H1 (cell line): ENCODE measurements at regions not wholly inside any gene's neighbourhood (a gene's known extent, or its start where the extent isn't known, plus 50 kb on each side); places are given as distances from the start of the nearest gene placed in this dataset.

Source experiments
- CTCF ChIA-PET: fragments of 300-600 bp; sonication (Branson Sonifier 250); formaldehyde crosslinking; loops from one replicate; lab custom pipeline; 2021; ENCODE audit not compliant: partially characterized antibody; lab: Charles Lee
- POLR2A ChIA-PET: fragments of 300-600 bp; sonication (Branson Sonifier 250); formaldehyde crosslinking; loops from one replicate; lab custom pipeline; 2021; ENCODE audit warnings: inconsistent platforms; ENCODE audit not compliant: partially characterized antibody; lab: Charles Lee
- DNase-seq, 2 experiments: peaks; one replicate each; pipeline versions ENCODE4 v3.0.0 to v3.0.0-alpha.2; 2010 to 2022; ENCODE audit warnings: low spot score in 2 of 2, low read depth in 1 of 2, mixed read lengths in 1 of 2
- FAIRE-seq: peaks from 2 replicates; lab custom pipeline; 2011; peaks lifted over from hg19 to GRCh38; lab: Jason Lieb, UNC
- H2AFZ ChIP-seq: 2 replicates; pipeline ENCODE4 v1.8.1; 2012; ENCODE audit warnings: low read length, inconsistent platforms
- H2AK5ac ChIP-seq: 2 replicates; pipeline ENCODE4 v1.6.1; 2013; ENCODE audit warnings: low read depth, low read length
- H2BK120ac ChIP-seq: replicated peaks from 2 replicates; pipeline ENCODE3; 2013; ENCODE audit warnings: low read depth, low read length, inconsistent platforms
- H2BK12ac ChIP-seq: 2 replicates; pipeline ENCODE4 v1.6.1; 2013; ENCODE audit warnings: low read depth, low read length
- H2BK15ac ChIP-seq: 2 replicates; pipeline ENCODE4 v1.6.1; 2013; ENCODE audit warnings: low read length
- H2BK20ac ChIP-seq: 2 replicates; pipeline ENCODE4 v1.6.1; 2013; ENCODE audit warnings: low read length
- H2BK5ac ChIP-seq: 2 replicates; pipeline ENCODE4 v1.6.1; 2013; ENCODE audit warnings: low read depth, low read length
- H3K14ac ChIP-seq: 2 replicates; pipeline ENCODE4 v1.6.1; 2013; ENCODE audit warnings: inconsistent platforms; ENCODE audit not compliant: insufficient read length
- H3K18ac ChIP-seq: 2 replicates; pipeline ENCODE4 v1.6.1; 2013; ENCODE audit warnings: low read length; ENCODE audit errors: extremely low read depth
- H3K23ac ChIP-seq: 2 replicates; pipeline ENCODE4 v1.6.1; 2013; ENCODE audit warnings: inconsistent platforms; ENCODE audit not compliant: insufficient read length
- H3K23me2 ChIP-seq: 2 replicates; pipeline ENCODE4 v1.6.1; 2013; ENCODE audit warnings: low read depth, low read length
- H3K27ac ChIP-seq: 2 replicates; pipeline ENCODE4 v1.6.1; 2011; ENCODE audit warnings: low read depth, low read length, inconsistent platforms
- H3K27me3 ChIP-seq, 4 experiments: replicated peaks in 1 of 4; 1 replicate in 1 of 4; 2 replicates in 3 of 4; pipeline versions ENCODE4 v1.6.1 to v1.8.1; 2011 to 2013; ENCODE audit warnings: low read length in 3 of 4, mild to moderate bottlenecking in 3 of 4, inconsistent platforms in 2 of 4, mixed read lengths in 2 of 4, moderate library complexity in 1 of 4; ENCODE audit not compliant: control insufficient read depth in 3 of 4, insufficient read depth in 3 of 4; ENCODE audit errors: extremely low read depth in 1 of 4
- H3K36me3 ChIP-seq, 4 experiments: 2 replicates each; pipeline versions ENCODE4 v1.6.1 to v1.8.1; 2011 to 2013; ENCODE audit warnings: mild to moderate bottlenecking in 4 of 4, low read length in 3 of 4, moderate library complexity in 2 of 4, control low read depth in 1 of 4, inconsistent platforms in 1 of 4; ENCODE audit not compliant: insufficient read depth in 4 of 4, control insufficient read depth in 2 of 4
- H3K4ac ChIP-seq: replicated peaks from 2 replicates; pipeline ENCODE3; 2013; ENCODE audit warnings: low read length, low read depth, mixed read lengths, inconsistent platforms; ENCODE audit not compliant: insufficient read length
- H3K4me1 ChIP-seq, 4 experiments: replicated peaks in 1 of 4; 1 replicate in 1 of 4; 2 replicates in 3 of 4; pipeline versions ENCODE4 v1.6.1 to v1.8.1; 2011 to 2013; ENCODE audit warnings: low read length in 3 of 4, inconsistent platforms in 2 of 4, mixed read lengths in 1 of 4; ENCODE audit not compliant: insufficient read depth in 4 of 4, control insufficient read depth in 3 of 4
- H3K4me2 ChIP-seq, 2 experiments: 2 replicates each; pipeline versions ENCODE4 v1.6.1 to v1.8.1; 2011 to 2013; ENCODE audit warnings: low read depth in 2 of 2, low read length in 2 of 2, control low read depth in 1 of 2, inconsistent platforms in 1 of 2, mild to moderate bottlenecking in 1 of 2; ENCODE audit not compliant: insufficient read depth in 1 of 2
- H3K4me3 ChIP-seq, 4 experiments: fragments of 200-600, 300-600 bp in 1 of 4; sonication (generic), shearing (Covaris generic), sonication (Bioruptor Twin) in 1 of 4; 2 replicates each; pipeline versions ENCODE4 v1.5.1 to v1.8.1; 2011 to 2016; ENCODE audit warnings: low read length in 4 of 4, low read depth in 3 of 4, control low read depth in 2 of 4, inconsistent platforms in 2 of 4, mild to moderate bottlenecking in 2 of 4, mixed read lengths in 1 of 4, moderate library complexity in 1 of 4; ENCODE audit not compliant: insufficient read depth in 2 of 4; ENCODE audit errors: extremely low read depth in 1 of 4
- H3K56ac ChIP-seq: replicated peaks from 2 replicates; pipeline ENCODE3; 2013; ENCODE audit warnings: low read depth, mild to moderate bottlenecking, mixed read lengths, low read length, inconsistent platforms; ENCODE audit not compliant: insufficient read length
- H3K79me1 ChIP-seq: 2 replicates; pipeline ENCODE4 v1.6.1; 2013; ENCODE audit warnings: low read depth, low read length, control low read depth
- H3K79me2 ChIP-seq, 2 experiments: 2 replicates each; pipeline versions ENCODE4 v1.6.1 to v1.8.1; 2012 to 2013; ENCODE audit warnings: low read length in 2 of 2, mild to moderate bottlenecking in 2 of 2, inconsistent platforms in 1 of 2; ENCODE audit not compliant: insufficient read depth in 2 of 2, control insufficient read depth in 1 of 2
- H3K9ac ChIP-seq, 4 experiments: replicated peaks in 1 of 4; 1 replicate in 1 of 4; 2 replicates in 3 of 4; pipeline versions ENCODE4 v1.6.1 to v1.8.1; 2011 to 2013; ENCODE audit warnings: low read depth in 3 of 4, low read length in 3 of 4, control low read depth in 2 of 4, mild to moderate bottlenecking in 2 of 4, moderate library complexity in 2 of 4, inconsistent platforms in 1 of 4; ENCODE audit errors: extremely low read depth in 1 of 4
- H3K9me3 ChIP-seq, 2 experiments: 2 replicates each; pipeline versions ENCODE4 v1.6.1 to v1.8.1; 2012 to 2013; ENCODE audit warnings: mild to moderate bottlenecking in 2 of 2, moderate library complexity in 2 of 2, control low read depth in 1 of 2, inconsistent platforms in 1 of 2, low read depth in 1 of 2, low read length in 1 of 2, mixed read lengths in 1 of 2; ENCODE audit not compliant: insufficient read depth in 2 of 2
- H4K20me1 ChIP-seq, 2 experiments: replicated peaks in 1 of 2; 2 replicates each; pipeline versions ENCODE3 to v1.8.1; 2011 to 2013; ENCODE audit warnings: inconsistent platforms in 2 of 2, low read length in 2 of 2, mild to moderate bottlenecking in 1 of 2; ENCODE audit not compliant: insufficient read depth in 2 of 2, control insufficient read depth in 1 of 2
- H4K5ac ChIP-seq: 2 replicates; pipeline ENCODE4 v1.6.1; 2013; ENCODE audit warnings: low read length, low read depth, mixed read lengths, inconsistent platforms; ENCODE audit not compliant: insufficient read length
- H4K8ac ChIP-seq: 2 replicates; pipeline ENCODE4 v1.8.0; 2013; ENCODE audit warnings: mild to moderate bottlenecking, moderate library complexity, low read length, inconsistent platforms; ENCODE audit not compliant: insufficient read depth; ENCODE audit errors: extremely low read depth
- H4K91ac ChIP-seq: replicated peaks from 2 replicates; pipeline ENCODE3; 2013; ENCODE audit warnings: low read length, mixed read lengths, inconsistent platforms; ENCODE audit not compliant: insufficient read length
- BRCA1 ChIP-seq: IDR thresholded peaks from 2 replicates; pipeline ENCODE4 v1.6.1; 2012; ENCODE audit warnings: low read depth, low read length, improper control_type of control experiment
- SP1 ChIP-seq: IDR thresholded peaks from 2 replicates; pipeline ENCODE4 v1.6.1; 2011; ENCODE audit warnings: low read depth, low read length
- WGBS, 2 experiments: shearing (Covaris generic) in 1 of 2; methylation state at CpG; one replicate each; pipeline versions ENCODE4 v1.1.6 to v1.1.7; 2013 to 2015; ENCODE audit warnings: low lambda C conversion rate in 2 of 2, mixed read lengths in 2 of 2, inconsistent platforms in 1 of 2, low coverage in 1 of 2, missing lambda C conversion rate in 1 of 2; ENCODE audit not compliant: insufficient replicate concordance in 2 of 2, insufficient coverage in 1 of 2, insufficient read length in 1 of 2; ENCODE audit errors: extremely low coverage in 1 of 2, missing lambda C conversion rate in 1 of 2; 5-methylcytosine and 5-hydroxymethylcytosine counted together

GRCh38 chr21:33162436-33162951 lies 67.2 kb upstream of the IFNAR2 start:
- CTCF ChIA-PET = interaction anchor here (1.0 kb wide), 1 partner anchor 167 kb away, joined by 3 read pairs; no protein-coding TSS in a partner anchor
- Histone ChIP-seq H2BK20ac (no peak overlapping the region), H3K14ac (no peak overlapping the region), H3K79me2 (no peaks in the 10 kb centered on the region), H4K5ac (no peak overlapping the region), H3K4me2 (no peak overlapping the region), H3K27me3 (no peaks in the 10 kb centered on the region), H4K91ac (no peak overlapping the region), H3K23ac (no peak overlapping the region), H3K4me3 (no peak overlapping the region), H2BK5ac (no peak overlapping the region), H3K23me2 (peaks cover 2% of the 10 kb centered on the region; the same call in 1 of the 2 replicates), H4K8ac (no peak overlapping the region), H3K9me3 (peaks cover 0 to 5% of the 10 kb centered on the region in 2 experiments; a peak in 1 of 4 replicates), H3K4me1 (peaks cover 0 to 3% (median 1%) of the 10 kb centered on the region in 4 experiments; a peak in 1 of 7 replicates), H2BK15ac (no peak overlapping the region), H3K9ac (no peak overlapping the region), H3K27ac (no peak overlapping the region), H2AK5ac (no peak overlapping the region), H4K20me1 (no peaks in the 10 kb centered on the region), H3K4ac (no peak overlapping the region), H3K18ac (no peak overlapping the region), H3K79me1 (no peaks in the 10 kb centered on the region), H3K56ac (no peak overlapping the region), H2AFZ (peak overlapping the region; percentile 3; the same call in 1 of the 2 replicates), H3K36me3 (no peaks in the 10 kb centered on the region), H2BK120ac (no peak overlapping the region), H2BK12ac (no peak overlapping the region)
- FAIRE-seq (no peak), DNase-seq (no peak)
- WGBS, 2 experiments = 68% methylated on average over 15 of the region's 15 CpGs; no CpG with 5 or more reads in 1 of the 2 experiments
- TF ChIP-seq BRCA1 (no peak), SP1 (no peak)
- POLR2A ChIA-PET = interaction anchor here (1.2 kb wide), 1 partner anchor 188 kb away, joined by 3 read pairs; no protein-coding TSS in a partner anchor
